Sigmoid colon (tissue), 6 donors: ENCODE measurements at regions not wholly inside any gene's neighbourhood (a gene's known extent, or its start where the extent isn't known, plus 50 kb on each side); places are given as distances from the start of the nearest gene placed in this dataset.

Experiments
- DNase-seq: peaks from one replicate; pipeline ENCODE4 v3.0.0-alpha.2; 2019
- H3K27ac ChIP-seq, 4 donors: fragments of 200-600 bp; sonication (generic); one replicate each; pipeline ENCODE4 v1.5.1; 2016 to 2019; ENCODE audit warnings: mild to moderate bottlenecking in 1 of 4
- H3K27me3 ChIP-seq, 3 donors: fragments of 200-600 bp; sonication (generic); one replicate each; pipeline ENCODE4 v1.5.1; 2019; ENCODE audit warnings: mild to moderate bottlenecking in 1 of 3
- H3K36me3 ChIP-seq, 4 donors: fragments of 200-600 bp; sonication (generic); one replicate each; pipeline ENCODE4 v1.5.1; 2016 to 2019
- H3K4me1 ChIP-seq, 4 donors: fragments of 200-600 bp; sonication (generic); one replicate each; pipeline ENCODE4 v1.5.1; 2017 to 2019
- H3K4me3 ChIP-seq, 4 donors: fragments of 200-600 bp; sonication (generic); one replicate each; pipeline ENCODE4 v1.5.1; 2017 to 2019; ENCODE audit warnings: mild to moderate bottlenecking in 2 of 4, moderate library complexity in 1 of 4
- H3K9me3 ChIP-seq, 4 donors: fragments of 200-600 bp in 3 of 4; sonication (generic) in 3 of 4; one replicate each; pipeline versions ENCODE4 v1.5.1 to v1.6.1; 2013 to 2019
- CTCF ChIP-seq, 4 experiments: fragments of 450-650 bp in 3 of 4; fragments of 200-600 bp in 1 of 4; IDR thresholded peaks; one replicate each; pipeline ENCODE4 v1.5.1; 2016 to 2019; ENCODE audit warnings: antibody characterized with exemption in 4 of 4, mild to moderate bottlenecking in 3 of 4, moderate library complexity in 2 of 4
- EP300 ChIP-seq, 4 donors: sonication (generic); formaldehyde crosslinking; IDR thresholded peaks; one replicate each; pipeline ENCODE4 v1.6.1; 2017; ENCODE audit warnings: antibody characterized with exemption in 4 of 4
- POLR2A ChIP-seq, 2 donors: fragments of 450-650 bp; IDR thresholded peaks; one replicate each; pipeline ENCODE4 v1.6.1; 2016; ENCODE audit warnings: antibody characterized with exemption in 2 of 2, mild to moderate bottlenecking in 2 of 2, moderate library complexity in 2 of 2
- POLR2AphosphoS5 ChIP-seq, 4 donors: sonication (generic); formaldehyde crosslinking; IDR thresholded peaks; one replicate each; pipeline ENCODE4 v1.6.1; 2017; ENCODE audit warnings: antibody characterized with exemption in 4 of 4
- WGBS, 2 donors: extraction: QIAGEN DNeasy Blood & Tissue Kit; methylation state at CpG; one replicate each; pipeline ENCODE4 v1.1.7; 2013; 5-methylcytosine and 5-hydroxymethylcytosine counted together
- intact Hi-C: fragments of 100-400 bp; cut with DNase I; formaldehyde crosslinking; loops from one replicate; pipeline ENCODE4 v1.15.1; 2023
- donor health status: healthy with polysubstance abuse.
- donor health status: healthy.

- 63 to 85% methylated on average over 3 of the region's 3 CpGs for whole genome bisulfite sequencing, 2 donors
- no peaks in the 10 kb centered on the region for H3K27me3 ChIP-seq
- intact Hi-C loops, result no loop called here
- H3K27ac ChIP-seq, result no peak overlapping the region
- H3K9me3 ChIP-seq, result no peaks in the 10 kb centered on the region
- no peak overlapping the region for H3K4me3 ChIP-seq
- no peak for TF ChIP-seq POLR2AphosphoS5 (IDR thresholded peaks at IDR 0.05)
- no peaks in the 10 kb centered on the region for H3K4me1 ChIP-seq
- H3K36me3 ChIP-seq, result no peaks in the 10 kb centered on the region
- no peak for DNase-seq
Measured at GRCh38 chr5:173529861-173530260, 86.6 kb downstream of the BOD1 start.

GRCh38 chr5:173527671-173528070 lies 88.8 kb downstream of the BOD1 start:
- DNase-seq, result no peak
- TF ChIP-seq CTCF (IDR thresholded peaks at IDR 0.05) (no peak), POLR2A (IDR thresholded peaks at IDR 0.05) (no peak), EP300 (IDR thresholded peaks at IDR 0.05) (no peak), POLR2AphosphoS5 (IDR thresholded peaks at IDR 0.05) (no peak)
- no peaks in the 10 kb centered on the region for H3K36me3 ChIP-seq
- WGBS, 2 donors, result 72 to 85% methylated on average over 9 of the region's 9 CpGs
- H3K9me3 ChIP-seq, result no peaks in the 10 kb centered on the region
- no peaks in the 10 kb centered on the region for H3K4me1 ChIP-seq
- H3K4me3 ChIP-seq, result no peak overlapping the region
- no peak overlapping the region for H3K27ac ChIP-seq
- no peaks in the 10 kb centered on the region for H3K27me3 ChIP-seq
- intact Hi-C loops, result no loop called here

DNA sequence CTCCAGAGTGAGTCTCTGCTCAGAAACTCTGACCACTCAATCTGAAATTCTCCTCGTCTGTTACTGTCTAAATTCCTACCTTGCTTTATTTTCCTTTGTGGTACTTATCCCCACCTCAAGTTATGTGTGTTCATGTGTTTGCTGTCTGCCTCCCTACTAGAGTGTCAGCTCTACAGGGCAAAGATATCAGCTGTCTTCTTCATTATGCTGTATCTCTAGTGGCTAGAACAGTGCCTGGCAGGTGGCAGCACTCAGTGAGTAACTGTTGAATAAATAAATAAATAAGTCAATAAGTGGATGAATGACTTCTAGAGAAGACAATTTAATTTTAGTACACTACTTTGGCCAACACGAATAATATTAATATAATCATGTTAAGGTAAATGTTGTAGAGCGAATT lies 92.3 kb downstream of the BOD1 start:
- Histone ChIP-seq H3K36me3 (no peaks in the 10 kb centered on the region), H3K27me3 (no peaks in the 10 kb centered on the region), H3K4me1 (no peaks in the 10 kb centered on the region), H3K4me3 (no peak overlapping the region), H3K27ac (no peak overlapping the region), H3K9me3 (peaks cover 0 to 2% (median 0%) of the 10 kb centered on the region in 4 donors)
- WGBS, 2 donors, result 69 to 77% methylated on average over 3 of the region's 3 CpGs
- no peak for DNase-seq
- intact Hi-C loops, result no loop called here
- TF ChIP-seq CTCF (IDR thresholded peaks at IDR 0.05) (no peak), POLR2A (IDR thresholded peaks at IDR 0.05) (no peak), EP300 (IDR thresholded peaks at IDR 0.05) (no peak), POLR2AphosphoS5 (IDR thresholded peaks at IDR 0.05) (no peak)

DNA sequence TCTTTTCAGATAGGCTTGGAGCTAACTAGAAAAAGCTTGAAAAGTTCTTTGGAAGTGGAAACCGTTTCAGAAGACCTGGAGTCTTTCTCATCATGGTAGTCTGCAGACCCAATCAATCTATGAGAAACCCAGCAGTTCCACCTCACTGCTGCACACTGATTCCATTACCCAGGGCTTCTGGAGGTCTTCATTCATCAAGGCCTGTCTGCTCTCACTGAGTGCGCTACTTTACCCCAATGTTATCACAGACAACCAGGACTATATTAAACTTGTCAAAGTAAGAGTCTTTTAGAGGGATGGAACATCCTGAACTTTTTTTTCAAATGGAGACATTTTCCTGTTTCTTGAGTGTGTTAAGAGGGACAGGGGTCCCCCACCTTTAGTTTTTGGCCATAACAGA lies 93.1 kb downstream of the BOD1 start:
- TF ChIP-seq POLR2AphosphoS5 (IDR thresholded peaks at IDR 0.05) (no peak), CTCF (IDR thresholded peaks at IDR 0.05) (no peak), EP300 (IDR thresholded peaks at IDR 0.05) (no peak), POLR2A (IDR thresholded peaks at IDR 0.05) (no peak)
- DNase-seq, result no peak
- WGBS, 2 donors, result 59 to 74% methylated on average over 2 of the region's 2 CpGs

GRCh38 chr5:173522518-173522917 lies 93.9 kb downstream of the BOD1 start:
- Histone ChIP-seq H3K36me3 (no peaks in the 10 kb centered on the region), H3K9me3 (peaks cover 0 to 2% (median 0%) of the 10 kb centered on the region in 4 donors), H3K27me3 (no peaks in the 10 kb centered on the region), H3K27ac (no peak overlapping the region), H3K4me1 (no peaks in the 10 kb centered on the region), H3K4me3 (no peak overlapping the region)
- TF ChIP-seq EP300 (IDR thresholded peaks at IDR 0.05), result no peak
- no peak for TF ChIP-seq POLR2AphosphoS5 (IDR thresholded peaks at IDR 0.05)
- TF ChIP-seq CTCF (IDR thresholded peaks at IDR 0.05), result no peak
- TF ChIP-seq POLR2A (IDR thresholded peaks at IDR 0.05), result no peak
- intact Hi-C loops, result no loop called here
- 65 to 81% methylated on average over 1 of the region's 1 CpG for WGBS, 2 donors
- no peak for DNase-seq

More for the DNA sequence above, 93.1 kb downstream of the BOD1 start:
- Histone ChIP-seq H3K4me1 (no peaks in the 10 kb centered on the region), H3K36me3 (no peaks in the 10 kb centered on the region), H3K27ac (no peak overlapping the region), H3K4me3 (no peak overlapping the region), H3K9me3 (peaks cover 0 to 2% (median 0%) of the 10 kb centered on the region in 4 donors), H3K27me3 (no peaks in the 10 kb centered on the region)
- intact Hi-C loops, result no loop called here
